Suprapubic skin (tissue), 4 donors: ENCODE measurements at regions not wholly inside any gene's neighbourhood (a gene's known extent, or its start where the extent isn't known, plus 50 kb on each side); places are given as distances from the start of the nearest gene placed in this dataset.

Experiments used
- DNase-seq, 2 donors: peaks; one replicate each; pipeline ENCODE4 v3.0.0-alpha.2; 2019; ENCODE audit warnings: low spot score in 2 of 2
- H3K27ac ChIP-seq: fragments of 200-600 bp; sonication (generic); one replicate; pipeline ENCODE4 v1.5.1; 2019
- H3K27me3 ChIP-seq: fragments of 200-600 bp; sonication (generic); one replicate; pipeline ENCODE4 v1.5.1; 2019
- H3K36me3 ChIP-seq: fragments of 200-600 bp; sonication (generic); one replicate; pipeline ENCODE4 v1.5.1; 2019
- H3K4me1 ChIP-seq: fragments of 200-600 bp; sonication (generic); one replicate; pipeline ENCODE4 v1.5.1; 2019
- H3K4me3 ChIP-seq: fragments of 200-600 bp; sonication (generic); one replicate; pipeline ENCODE4 v1.5.1; 2019; ENCODE audit warnings: mild to moderate bottlenecking
- H3K9me3 ChIP-seq: fragments of 200-600 bp; sonication (generic); one replicate; pipeline ENCODE4 v1.5.1; 2019
- CTCF ChIP-seq, 2 donors: fragments of 200-600 bp in 1 of 2; fragments of 450-650 bp in 1 of 2; sonication (generic) in 1 of 2; IDR thresholded peaks; one replicate each; pipeline ENCODE4 v1.5.1; 2016 to 2019; ENCODE audit warnings: antibody characterized with exemption in 2 of 2, mild to moderate bottlenecking in 1 of 2, moderate library complexity in 1 of 2
- EP300 ChIP-seq: sonication (generic); formaldehyde crosslinking; IDR thresholded peaks from one replicate; pipeline ENCODE4 v1.6.1; 2017; ENCODE audit warnings: antibody characterized with exemption
- POLR2A ChIP-seq, 2 donors: fragments of 450-650 bp; IDR thresholded peaks; one replicate each; pipeline ENCODE4 v1.6.1; 2017; ENCODE audit warnings: antibody characterized with exemption in 2 of 2, mild to moderate bottlenecking in 2 of 2, moderate library complexity in 2 of 2
- POLR2AphosphoS5 ChIP-seq, 3 donors: sonication (generic); formaldehyde crosslinking; IDR thresholded peaks; one replicate each; pipeline ENCODE4 v1.6.1; 2017; ENCODE audit warnings: antibody characterized with exemption in 3 of 3
- WGBS: methylation state at CpG from one replicate; pipeline ENCODE4 v1.1.5; 2018; 5-methylcytosine and 5-hydroxymethylcytosine counted together

- Histone ChIP-seq H3K4me1 (no peaks in the 10 kb centered on the region), H3K36me3 (no peaks in the 10 kb centered on the region), H3K27ac (no peak overlapping the region), H3K9me3 (no peaks in the 10 kb centered on the region), H3K27me3 (no peaks in the 10 kb centered on the region), H3K4me3 (no peak overlapping the region)
- TF ChIP-seq POLR2A (IDR thresholded peaks at IDR 0.05) (no peak), POLR2AphosphoS5 (IDR thresholded peaks at IDR 0.05) (no peak), EP300 (no peak), CTCF (IDR thresholded peaks at IDR 0.05) (no peak)
- DNase-seq = no peak
Measured at GRCh38 chr7:142408794-142409193, 150.9 kb upstream of the PRSS58 start.

DNA sequence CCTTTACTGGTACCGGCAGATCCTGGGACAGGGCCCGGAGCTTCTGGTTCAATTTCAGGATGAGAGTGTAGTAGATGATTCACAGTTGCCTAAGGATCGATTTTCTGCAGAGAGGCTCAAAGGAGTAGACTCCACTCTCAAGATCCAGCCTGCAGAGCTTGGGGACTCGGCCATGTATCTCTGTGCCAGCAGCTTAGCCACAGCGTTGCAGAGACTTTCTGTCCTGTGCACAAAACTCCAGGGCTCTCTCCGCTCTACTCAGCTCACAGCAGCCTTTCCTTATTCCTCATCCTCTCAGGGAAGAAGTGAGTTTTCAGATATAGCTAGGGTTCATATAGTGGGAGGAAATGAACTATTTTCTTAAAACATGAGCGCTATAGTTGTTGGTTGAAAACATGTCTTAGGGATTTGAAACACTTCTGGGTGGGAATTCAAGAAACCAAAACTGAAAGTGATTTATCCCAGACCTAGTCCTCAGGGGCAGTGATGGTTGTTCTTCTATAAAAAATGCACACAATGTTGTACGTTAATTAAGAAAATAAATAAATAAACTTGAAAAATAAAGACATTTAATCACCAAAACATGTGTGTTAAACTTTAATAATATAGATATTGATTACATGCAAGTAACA lies 150.2 kb upstream of the PRSS58 start:
- H3K27ac ChIP-seq = no peak overlapping the region

GRCh38 chr7:142405122-142405765 lies 147.4 kb upstream of the PRSS58 start:
- Histone ChIP-seq H3K36me3 (no peaks in the 10 kb centered on the region), H3K4me1 (no peaks in the 10 kb centered on the region), H3K27ac (no peak overlapping the region), H3K4me3 (no peak overlapping the region), H3K9me3 (no peaks in the 10 kb centered on the region), H3K27me3 (no peaks in the 10 kb centered on the region)
- TF ChIP-seq EP300 (no peak), POLR2A (IDR thresholded peaks at IDR 0.05) (no peak), POLR2AphosphoS5 (IDR thresholded peaks at IDR 0.05) (no peak), CTCF (IDR thresholded peaks at IDR 0.05) (no peak)
- WGBS = 80% methylated on average over 7 of the region's 7 CpGs
- no peak for DNase-seq

More for the DNA sequence above, 150.2 kb upstream of the PRSS58 start:
- H3K27me3 ChIP-seq = no peaks in the 10 kb centered on the region
- no peak for TF ChIP-seq EP300
- no peak for TF ChIP-seq POLR2A (IDR thresholded peaks at IDR 0.05)
- no peak for TF ChIP-seq POLR2AphosphoS5 (IDR thresholded peaks at IDR 0.05)
- TF ChIP-seq CTCF (IDR thresholded peaks at IDR 0.05) = no peak
- H3K36me3 ChIP-seq = no peaks in the 10 kb centered on the region
- no peaks in the 10 kb centered on the region for H3K9me3 ChIP-seq
- DNase-seq = no peak
- 69% methylated on average over 8 of the region's 8 CpGs for WGBS
- no peaks in the 10 kb centered on the region for H3K4me1 ChIP-seq
- no peak overlapping the region for H3K4me3 ChIP-seq

DNA sequence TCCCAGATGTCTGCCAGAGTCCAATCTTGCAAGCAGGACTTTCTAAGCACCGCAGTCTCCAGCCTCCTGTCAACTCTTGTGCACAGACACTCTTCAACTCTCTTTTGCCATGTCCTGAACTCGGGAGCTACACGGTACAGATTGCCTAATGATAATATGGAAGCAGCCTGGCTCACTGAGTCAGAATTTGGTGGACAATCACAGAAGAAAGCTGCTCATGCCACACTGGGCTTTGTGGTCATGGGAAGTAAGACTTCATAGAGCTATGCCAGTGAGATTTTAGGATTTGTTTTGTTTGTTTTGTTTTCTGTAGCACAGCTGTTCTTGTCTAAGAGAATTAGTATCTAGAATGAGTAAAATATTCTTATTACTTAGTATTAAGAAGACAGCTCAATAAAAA lies 144.1 kb upstream of the PRSS58 start:
- DNase-seq = no peak
- Histone ChIP-seq H3K36me3 (no peaks in the 10 kb centered on the region), H3K4me1 (no peaks in the 10 kb centered on the region), H3K9me3 (no peaks in the 10 kb centered on the region), H3K27me3 (peaks cover 5% of the 10 kb centered on the region), H3K4me3 (no peak overlapping the region), H3K27ac (no peak overlapping the region)
- WGBS = 84% methylated on average over 3 of the region's 3 CpGs
- no peak for TF ChIP-seq POLR2AphosphoS5 (IDR thresholded peaks at IDR 0.05)
- TF ChIP-seq EP300 = no peak
- no peak for TF ChIP-seq POLR2A (IDR thresholded peaks at IDR 0.05)
- TF ChIP-seq CTCF (IDR thresholded peaks at IDR 0.05) = no peak

GRCh38 chr7:142400042-142400533 lies 142.2 kb upstream of the PRSS58 start:
- TF ChIP-seq POLR2AphosphoS5 (IDR thresholded peaks at IDR 0.05) (no peak), CTCF (IDR thresholded peaks at IDR 0.05) (no peak), EP300 (no peak), POLR2A (IDR thresholded peaks at IDR 0.05) (no peak)
- Histone ChIP-seq H3K4me3 (no peak overlapping the region), H3K9me3 (no peaks in the 10 kb centered on the region), H3K4me1 (no peaks in the 10 kb centered on the region), H3K36me3 (no peaks in the 10 kb centered on the region), H3K27ac (no peak overlapping the region), H3K27me3 (peaks cover 5% of the 10 kb centered on the region)
- DNase-seq = no peak
- 88% methylated on average over 3 of the region's 5 CpGs for WGBS
